ENCODE measurements at regions not wholly inside any gene's neighbourhood (a gene's known extent, or its start where the extent isn't known, plus 50 kb on each side); places are given as distances from the start of the nearest gene placed in this dataset.

- Histone ChIP-seq H3K27me3 (ENCODE audit: insufficient read depth, low read length) (no peaks in the 10 kb centered on the region), H3K4me3 (ENCODE audit: low read length) (no peak overlapping the region), H3K4me1 (ENCODE audit: insufficient read depth, low read length) (peaks cover 10% of the 10 kb centered on the region), H3K36me3 (ENCODE audit: insufficient read depth, low read length) (no peaks in the 10 kb centered on the region), H3K9me3 (ENCODE audit: low read length) (no peaks in the 10 kb centered on the region), H2AFZ (ENCODE audit: low read depth, low read length) (no peak overlapping the region)
Observed at GRCh38 chr5:74262544-74263207, 377.9 kb downstream of the ENC1 start.

GRCh38 chr5:74261866-74262265, 378.7 kb downstream of the ENC1 start:
- Histone ChIP-seq H3K4me1 (ENCODE audit: insufficient read depth, low read length) (peaks cover 18% of the 10 kb centered on the region), H3K4me3 (ENCODE audit: low read length) (no peak overlapping the region), H3K9me3 (ENCODE audit: low read length) (no peaks in the 10 kb centered on the region), H3K27me3 (ENCODE audit: insufficient read depth, low read length) (no peaks in the 10 kb centered on the region), H3K36me3 (ENCODE audit: insufficient read depth, low read length) (no peaks in the 10 kb centered on the region), H2AFZ (ENCODE audit: low read depth, low read length) (no peak overlapping the region)

- no peaks in the 10 kb centered on the region for H3K27me3 ChIP-seq (ENCODE audit: insufficient read depth, low read length)
- H3K36me3 ChIP-seq (ENCODE audit: insufficient read depth, low read length), result no peaks in the 10 kb centered on the region
Observed at GRCh38 chr5:74261421-74261820, 379.1 kb downstream of the ENC1 start.

GRCh38 chr5:74259572-74259971, 381.0 kb downstream of the ENC1 start:
- H3K4me3 ChIP-seq (ENCODE audit: low read length), result no peak overlapping the region
- H3K27me3 ChIP-seq (ENCODE audit: insufficient read depth, low read length), result no peaks in the 10 kb centered on the region
- H3K36me3 ChIP-seq (ENCODE audit: insufficient read depth, low read length), result no peaks in the 10 kb centered on the region
- peaks cover 23% of the 10 kb centered on the region for H3K4me1 ChIP-seq (ENCODE audit: insufficient read depth, low read length)
- no peak overlapping the region for H2AFZ ChIP-seq (ENCODE audit: low read depth, low read length)
- no peaks in the 10 kb centered on the region for H3K9me3 ChIP-seq (ENCODE audit: low read length)

More at GRCh38 chr5:74261421-74261820, 379.1 kb downstream of the ENC1 start:
- H2AFZ ChIP-seq (ENCODE audit: low read depth, low read length), result no peak overlapping the region
- H3K4me3 ChIP-seq (ENCODE audit: low read length), result no peak overlapping the region
- H3K9me3 ChIP-seq (ENCODE audit: low read length), result no peaks in the 10 kb centered on the region
- H3K4me1 ChIP-seq (ENCODE audit: insufficient read depth, low read length), result peaks cover 22% of the 10 kb centered on the region

- Histone ChIP-seq H3K4me1 (ENCODE audit: insufficient read depth, low read length) (peaks cover 23% of the 10 kb centered on the region), H3K4me3 (ENCODE audit: low read length) (no peak overlapping the region), H3K36me3 (ENCODE audit: insufficient read depth, low read length) (no peaks in the 10 kb centered on the region), H3K9me3 (ENCODE audit: low read length) (no peaks in the 10 kb centered on the region), H3K27me3 (ENCODE audit: insufficient read depth, low read length) (no peaks in the 10 kb centered on the region), H2AFZ (ENCODE audit: low read depth, low read length) (no peak overlapping the region)
Observed at GRCh38 chr5:74258314-74258665, 382.2 kb downstream of the ENC1 start.

- H3K36me3 ChIP-seq (ENCODE audit: insufficient read depth, low read length), result no peaks in the 10 kb centered on the region
- no peaks in the 10 kb centered on the region for H3K27me3 ChIP-seq (ENCODE audit: insufficient read depth, low read length)
Observed at GRCh38 chr5:74257645-74258313, 382.7 kb downstream of the ENC1 start.

GRCh38 chr5:74257060-74257527, 383.4 kb downstream of the ENC1 start:
- Histone ChIP-seq H3K4me3 (ENCODE audit: low read length) (no peak overlapping the region), H3K4me1 (ENCODE audit: insufficient read depth, low read length) (peaks cover 23% of the 10 kb centered on the region), H2AFZ (ENCODE audit: low read depth, low read length) (no peak overlapping the region), H3K36me3 (ENCODE audit: insufficient read depth, low read length) (no peaks in the 10 kb centered on the region), H3K27me3 (ENCODE audit: insufficient read depth, low read length) (no peaks in the 10 kb centered on the region), H3K9me3 (ENCODE audit: low read length) (no peaks in the 10 kb centered on the region)

More at GRCh38 chr5:74257645-74258313, 382.7 kb downstream of the ENC1 start:
- Histone ChIP-seq H3K4me1 (ENCODE audit: insufficient read depth, low read length) (peaks cover 23% of the 10 kb centered on the region), H2AFZ (ENCODE audit: low read depth, low read length) (no peak overlapping the region), H3K9me3 (ENCODE audit: low read length) (no peaks in the 10 kb centered on the region), H3K4me3 (ENCODE audit: low read length) (no peak overlapping the region)

GRCh38 chr5:74255692-74256392, 384.7 kb downstream of the ENC1 start:
- H3K9me3 ChIP-seq (ENCODE audit: low read length), result no peaks in the 10 kb centered on the region
- H3K4me3 ChIP-seq (ENCODE audit: low read length), result no peak overlapping the region
- H3K4me1 ChIP-seq (ENCODE audit: insufficient read depth, low read length), result peaks cover 29% of the 10 kb centered on the region
- no peak overlapping the region for H2AFZ ChIP-seq (ENCODE audit: low read depth, low read length)
- no peaks in the 10 kb centered on the region for H3K27me3 ChIP-seq (ENCODE audit: insufficient read depth, low read length)
- no peaks in the 10 kb centered on the region for H3K36me3 ChIP-seq (ENCODE audit: insufficient read depth, low read length)

GRCh38 chr5:74254257-74254656, 386.3 kb downstream of the ENC1 start:
- H3K36me3 ChIP-seq (ENCODE audit: insufficient read depth, low read length), result no peaks in the 10 kb centered on the region
- no peaks in the 10 kb centered on the region for H3K9me3 ChIP-seq (ENCODE audit: low read length)
- peaks cover 29% of the 10 kb centered on the region for H3K4me1 ChIP-seq (ENCODE audit: insufficient read depth, low read length)
- no peaks in the 10 kb centered on the region for H3K27me3 ChIP-seq (ENCODE audit: insufficient read depth, low read length)
- no peak overlapping the region for H3K4me3 ChIP-seq (ENCODE audit: low read length)
- H2AFZ ChIP-seq (ENCODE audit: low read depth, low read length), result no peak overlapping the region

GRCh38 chr5:74252044-74252443, 388.5 kb downstream of the ENC1 start:
- H2AFZ ChIP-seq (ENCODE audit: low read depth, low read length), result no peak overlapping the region
- no peaks in the 10 kb centered on the region for H3K27me3 ChIP-seq (ENCODE audit: insufficient read depth, low read length)
- H3K9me3 ChIP-seq (ENCODE audit: low read length), result no peaks in the 10 kb centered on the region
- H3K4me3 ChIP-seq (ENCODE audit: low read length), result no peak overlapping the region
- peaks cover 13% of the 10 kb centered on the region for H3K4me1 ChIP-seq (ENCODE audit: insufficient read depth, low read length)
- no peaks in the 10 kb centered on the region for H3K36me3 ChIP-seq (ENCODE audit: insufficient read depth, low read length)

GRCh38 chr5:74251141-74252035, 389.1 kb downstream of the ENC1 start:
- H3K9me3 ChIP-seq (ENCODE audit: low read length), result no peaks in the 10 kb centered on the region
- no peak overlapping the region for H2AFZ ChIP-seq (ENCODE audit: low read depth, low read length)
- H3K4me3 ChIP-seq (ENCODE audit: low read length), result no peak overlapping the region
- H3K27me3 ChIP-seq (ENCODE audit: insufficient read depth, low read length), result no peaks in the 10 kb centered on the region
- no peaks in the 10 kb centered on the region for H3K36me3 ChIP-seq (ENCODE audit: insufficient read depth, low read length)
- peaks cover 6% of the 10 kb centered on the region for H3K4me1 ChIP-seq (ENCODE audit: insufficient read depth, low read length)

GRCh38 chr5:74250304-74251102, 390.0 kb downstream of the ENC1 start:
- H3K27me3 ChIP-seq (ENCODE audit: insufficient read depth, low read length), result no peaks in the 10 kb centered on the region
- no peaks in the 10 kb centered on the region for H3K36me3 ChIP-seq (ENCODE audit: insufficient read depth, low read length)
- no peak overlapping the region for H2AFZ ChIP-seq (ENCODE audit: low read depth, low read length)
- no peak overlapping the region for H3K4me3 ChIP-seq (ENCODE audit: low read length)
- H3K9me3 ChIP-seq (ENCODE audit: low read length), result no peaks in the 10 kb centered on the region
- peaks cover 5% of the 10 kb centered on the region for H3K4me1 ChIP-seq (ENCODE audit: insufficient read depth, low read length)

All from neuron (in vitro differentiated cells).